WTC11 (cell line): ENCODE measurements at regions not wholly inside any gene's neighbourhood (a gene's known extent, or its start where the extent isn't known, plus 50 kb on each side); places are given as distances from the start of the nearest gene placed in this dataset.

ENCODE experiments used
- ATAC-seq: fragments of 200-7000 bp; cut with Tn5 transposase; 2 replicates; pipeline ENCODE4 v1.10.0; 2021; ENCODE audit warnings: mild to moderate bottlenecking, moderate library complexity
- CTCF ChIA-PET: fragments of 300-600 bp; sonication (Branson Sonifier 250); formaldehyde crosslinking; loops from one replicate; lab custom pipeline; 2021; ENCODE audit warnings: antibody characterized with exemption; lab: Charles Lee
- POLR2A ChIA-PET: fragments of 350-600 bp; sonication (Branson Sonifier 250); formaldehyde crosslinking; loops from one replicate; lab custom pipeline; 2021; ENCODE audit warnings: antibody characterized with exemption; lab: Charles Lee
- DNase-seq: peaks from one replicate; pipeline ENCODE4 v3.0.0; 2021; ENCODE audit warnings: low spot score
- H3K27ac Mint-ChIP-seq: 2 replicates; pipeline ENCODE4 v1.8.0; 2021; ENCODE audit warnings: mixed read lengths
- H3K27me3 Mint-ChIP-seq: 2 replicates; pipeline ENCODE4 v1.8.0; 2021; ENCODE audit warnings: low read depth, mild to moderate bottlenecking, moderate library complexity, mixed read lengths
- H3K36me3 Mint-ChIP-seq: 2 replicates; pipeline ENCODE4 v1.8.0; 2021; ENCODE audit warnings: mixed read lengths
- H3K4me1 Mint-ChIP-seq: 2 replicates; pipeline ENCODE4 v1.8.0; 2022; ENCODE audit warnings: mixed read lengths
- H3K4me3 Mint-ChIP-seq: 2 replicates; pipeline ENCODE4 v1.8.0; 2021; ENCODE audit warnings: mild to moderate bottlenecking, moderate library complexity, mixed read lengths
- H3K9me3 Mint-ChIP-seq: 2 replicates; pipeline ENCODE4 v1.8.0; 2021; ENCODE audit warnings: mixed read lengths
- CBFB ChIP-seq: sonication (generic); formaldehyde crosslinking; IDR thresholded peaks from 2 replicates; pipeline ENCODE4 v1.8.1; 2022; ENCODE audit warnings: mild to moderate bottlenecking, low read depth, missing genetic modification reagents
- CREB1 ChIP-seq: sonication (generic); formaldehyde crosslinking; IDR thresholded peaks from 2 replicates; pipeline ENCODE4 v1.8.0; 2023; ENCODE audit warnings: mild to moderate bottlenecking, missing genetic modification reagents
- CTCF ChIP-seq: fragments of 200-600 bp; IDR thresholded peaks from 2 replicates; pipeline ENCODE4 v1.8.0; 2022; ENCODE audit warnings: antibody characterized with exemption
- GTF2I ChIP-seq: fragments of 250-450 bp; sonication (Bioruptor Pico); conservative IDR thresholded peaks from 2 replicates; pipeline ENCODE4 v1.4.0; 2021; ENCODE audit warnings: mild to moderate bottlenecking
- NR3C1 ChIP-seq: sonication (generic); formaldehyde crosslinking; conservative IDR thresholded peaks from 2 replicates; pipeline ENCODE4 v1.8.1; 2023; ENCODE audit warnings: low read depth, mild to moderate bottlenecking, missing genetic modification reagents
- RORB ChIP-seq: fragments of 250-450 bp; sonication (Bioruptor Pico); IDR thresholded peaks from 2 replicates; pipeline ENCODE4 v1.9.0; 2021; ENCODE audit warnings: mild to moderate bottlenecking
- TCF7 ChIP-seq: sonication (generic); formaldehyde crosslinking; IDR thresholded peaks from 2 replicates; pipeline ENCODE4 v1.8.0; 2022; ENCODE audit warnings: mild to moderate bottlenecking, low read depth, missing genetic modification reagents, moderate library complexity
- TEAD1 ChIP-seq: sonication (generic); formaldehyde crosslinking; IDR thresholded peaks from 2 replicates; pipeline ENCODE4 v1.8.0; 2022; ENCODE audit warnings: mild to moderate bottlenecking, missing genetic modification reagents
- TP53 ChIP-seq: sonication (generic); formaldehyde crosslinking; IDR thresholded peaks from 2 replicates; pipeline ENCODE4 v1.8.1; 2023; ENCODE audit warnings: mild to moderate bottlenecking, missing genetic modification reagents
- ZBTB43 ChIP-seq: sonication (generic); formaldehyde crosslinking; IDR thresholded peaks from 2 replicates; pipeline ENCODE4 v1.8.1; 2023; ENCODE audit warnings: mild to moderate bottlenecking, missing genetic modification reagents
- TF ChIP-seq, protein P1 (sequence below): fragments of 250-450 bp; sonication (Bioruptor Pico); IDR thresholded peaks from 2 replicates; pipeline ENCODE4 v1.9.0; 2021; ENCODE audit warnings: mild to moderate bottlenecking, borderline replicate concordance
- TF ChIP-seq, protein P2 (sequence below): sonication (generic); formaldehyde crosslinking; IDR thresholded peaks from 2 replicates; pipeline ENCODE4 v1.8.1; 2023; ENCODE audit warnings: mild to moderate bottlenecking, moderate library complexity, missing genetic modification reagents
- TF ChIP-seq, protein P3 (sequence below): sonication (generic); formaldehyde crosslinking; IDR thresholded peaks from 2 replicates; pipeline ENCODE4 v1.8.1; 2023; ENCODE audit warnings: mild to moderate bottlenecking, missing genetic modification reagents

GRCh38 chr2:45194596-45194995, 185.3 kb upstream of the SIX2 start:
- peaks cover 30% of the 10 kb centered on the region for H3K4me1 Mint-ChIP-seq
- CTCF ChIA-PET: interaction anchor here (0.6 to 1.5 kb wide), 2 partner anchors 63 to 961 kb away, joined by 3 read pairs; no protein-coding TSS in a partner anchor
- ATAC-seq (no peak), DNase-seq (no peak)
- no peak overlapping the region for H3K4me3 Mint-ChIP-seq
- no peaks in the 10 kb centered on the region for H3K36me3 Mint-ChIP-seq
- H3K9me3 Mint-ChIP-seq: no peaks in the 10 kb centered on the region; the same call in 1 of the 2 replicates
- POLR2A ChIA-PET: no interaction called here
- no peak for TF ChIP-seq ZBTB43 (CRISPR knock-in tag)
- TF ChIP-seq, protein P1, sequence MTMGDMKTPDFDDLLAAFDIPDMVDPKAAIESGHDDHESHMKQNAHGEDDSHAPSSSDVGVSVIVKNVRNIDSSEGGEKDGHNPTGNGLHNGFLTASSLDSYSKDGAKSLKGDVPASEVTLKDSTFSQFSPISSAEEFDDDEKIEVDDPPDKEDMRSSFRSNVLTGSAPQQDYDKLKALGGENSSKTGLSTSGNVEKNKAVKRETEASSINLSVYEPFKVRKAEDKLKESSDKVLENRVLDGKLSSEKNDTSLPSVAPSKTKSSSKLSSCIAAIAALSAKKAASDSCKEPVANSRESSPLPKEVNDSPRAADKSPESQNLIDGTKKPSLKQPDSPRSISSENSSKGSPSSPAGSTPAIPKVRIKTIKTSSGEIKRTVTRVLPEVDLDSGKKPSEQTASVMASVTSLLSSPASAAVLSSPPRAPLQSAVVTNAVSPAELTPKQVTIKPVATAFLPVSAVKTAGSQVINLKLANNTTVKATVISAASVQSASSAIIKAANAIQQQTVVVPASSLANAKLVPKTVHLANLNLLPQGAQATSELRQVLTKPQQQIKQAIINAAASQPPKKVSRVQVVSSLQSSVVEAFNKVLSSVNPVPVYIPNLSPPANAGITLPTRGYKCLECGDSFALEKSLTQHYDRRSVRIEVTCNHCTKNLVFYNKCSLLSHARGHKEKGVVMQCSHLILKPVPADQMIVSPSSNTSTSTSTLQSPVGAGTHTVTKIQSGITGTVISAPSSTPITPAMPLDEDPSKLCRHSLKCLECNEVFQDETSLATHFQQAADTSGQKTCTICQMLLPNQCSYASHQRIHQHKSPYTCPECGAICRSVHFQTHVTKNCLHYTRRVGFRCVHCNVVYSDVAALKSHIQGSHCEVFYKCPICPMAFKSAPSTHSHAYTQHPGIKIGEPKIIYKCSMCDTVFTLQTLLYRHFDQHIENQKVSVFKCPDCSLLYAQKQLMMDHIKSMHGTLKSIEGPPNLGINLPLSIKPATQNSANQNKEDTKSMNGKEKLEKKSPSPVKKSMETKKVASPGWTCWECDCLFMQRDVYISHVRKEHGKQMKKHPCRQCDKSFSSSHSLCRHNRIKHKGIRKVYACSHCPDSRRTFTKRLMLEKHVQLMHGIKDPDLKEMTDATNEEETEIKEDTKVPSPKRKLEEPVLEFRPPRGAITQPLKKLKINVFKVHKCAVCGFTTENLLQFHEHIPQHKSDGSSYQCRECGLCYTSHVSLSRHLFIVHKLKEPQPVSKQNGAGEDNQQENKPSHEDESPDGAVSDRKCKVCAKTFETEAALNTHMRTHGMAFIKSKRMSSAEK (CRISPR knock-in tag): no peak
- TF ChIP-seq, protein P2, sequence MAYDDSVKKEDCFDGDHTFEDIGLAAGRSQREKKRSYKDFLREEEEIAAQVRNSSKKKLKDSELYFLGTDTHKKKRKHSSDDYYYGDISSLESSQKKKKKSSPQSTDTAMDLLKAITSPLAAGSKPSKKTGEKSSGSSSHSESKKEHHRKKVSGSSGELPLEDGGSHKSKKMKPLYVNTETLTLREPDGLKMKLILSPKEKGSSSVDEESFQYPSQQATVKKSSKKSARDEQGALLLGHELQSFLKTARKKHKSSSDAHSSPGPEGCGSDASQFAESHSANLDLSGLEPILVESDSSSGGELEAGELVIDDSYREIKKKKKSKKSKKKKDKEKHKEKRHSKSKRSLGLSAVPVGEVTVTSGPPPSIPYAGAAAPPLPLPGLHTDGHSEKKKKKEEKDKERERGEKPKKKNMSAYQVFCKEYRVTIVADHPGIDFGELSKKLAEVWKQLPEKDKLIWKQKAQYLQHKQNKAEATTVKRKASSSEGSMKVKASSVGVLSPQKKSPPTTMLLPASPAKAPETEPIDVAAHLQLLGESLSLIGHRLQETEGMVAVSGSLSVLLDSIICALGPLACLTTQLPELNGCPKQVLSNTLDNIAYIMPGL (CRISPR knock-in tag): no peak
- no peak for TF ChIP-seq TP53 (CRISPR knock-in tag)
- TF ChIP-seq TCF7 (CRISPR knock-in tag): no peak
- TF ChIP-seq TEAD1 (CRISPR knock-in tag): no peak
- no peak for TF ChIP-seq NR3C1 (CRISPR knock-in tag)
- no peak for TF ChIP-seq RORB (CRISPR knock-in tag)
- TF ChIP-seq, protein P3, sequence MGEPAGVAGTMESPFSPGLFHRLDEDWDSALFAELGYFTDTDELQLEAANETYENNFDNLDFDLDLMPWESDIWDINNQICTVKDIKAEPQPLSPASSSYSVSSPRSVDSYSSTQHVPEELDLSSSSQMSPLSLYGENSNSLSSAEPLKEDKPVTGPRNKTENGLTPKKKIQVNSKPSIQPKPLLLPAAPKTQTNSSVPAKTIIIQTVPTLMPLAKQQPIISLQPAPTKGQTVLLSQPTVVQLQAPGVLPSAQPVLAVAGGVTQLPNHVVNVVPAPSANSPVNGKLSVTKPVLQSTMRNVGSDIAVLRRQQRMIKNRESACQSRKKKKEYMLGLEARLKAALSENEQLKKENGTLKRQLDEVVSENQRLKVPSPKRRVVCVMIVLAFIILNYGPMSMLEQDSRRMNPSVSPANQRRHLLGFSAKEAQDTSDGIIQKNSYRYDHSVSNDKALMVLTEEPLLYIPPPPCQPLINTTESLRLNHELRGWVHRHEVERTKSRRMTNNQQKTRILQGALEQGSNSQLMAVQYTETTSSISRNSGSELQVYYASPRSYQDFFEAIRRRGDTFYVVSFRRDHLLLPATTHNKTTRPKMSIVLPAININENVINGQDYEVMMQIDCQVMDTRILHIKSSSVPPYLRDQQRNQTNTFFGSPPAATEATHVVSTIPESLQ (CRISPR knock-in tag): no peak
- TF ChIP-seq CTCF: no peak
- TF ChIP-seq CREB1 (CRISPR knock-in tag): no peak
- no peak for TF ChIP-seq GTF2I (CRISPR knock-in tag)
- H3K27me3 Mint-ChIP-seq: 0 out of 2 replicates have a peak, but pooled peaks cover 10% of the 10 kb centered on the region
- H3K27ac Mint-ChIP-seq: no peak overlapping the region

DNA sequence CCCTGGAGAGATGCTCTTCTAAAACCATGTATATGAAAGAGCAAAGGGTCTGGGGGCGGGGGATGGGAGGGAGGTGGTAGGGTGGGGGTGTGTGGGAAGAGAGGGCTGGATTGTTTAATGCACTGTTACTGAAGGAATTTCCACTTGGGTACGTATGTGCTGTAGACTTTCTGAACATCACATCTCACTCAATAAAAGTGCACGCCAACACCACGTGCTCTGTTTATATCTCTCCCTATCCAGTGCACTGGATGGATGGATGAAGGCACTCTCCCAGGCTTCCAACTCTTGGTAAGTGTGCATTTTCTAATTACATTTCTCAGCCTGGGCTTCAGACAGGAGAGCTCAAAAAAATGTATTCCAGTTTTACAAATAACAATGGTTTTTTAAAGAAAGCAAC, 184.3 kb upstream of the SIX2 start:
- Mint-ChIP-seq H3K4me3 (no peak overlapping the region), H3K36me3 (no peaks in the 10 kb centered on the region), H3K4me1 (peaks cover 30% of the 10 kb centered on the region), H3K27ac (no peak overlapping the region), H3K27me3 (peaks cover 10% of the 10 kb centered on the region; the same call in 1 of the 2 replicates), H3K9me3 (no peaks in the 10 kb centered on the region; the same call in 1 of the 2 replicates)
- DNase-seq (no peak), ATAC-seq (no peak)
- ChIA-PET CTCF (interaction anchor here (1.5 kb wide), 1 partner anchor 64 kb away, joined by 3 read pairs; no protein-coding TSS in a partner anchor), POLR2A (no interaction called here)
- TF ChIP-seq CBFB: no peak
